Right lobe of liver (tissue), 4 donors: ENCODE measurements at regions not wholly inside any gene's neighbourhood (a gene's known extent, or its start where the extent isn't known, plus 50 kb on each side); places are given as distances from the start of the nearest gene placed in this dataset.

Experiments used
- CTCF ChIP-seq, 4 donors: fragments of 200-600 bp in 3 of 4; fragments of 450-650 bp in 1 of 4; IDR thresholded peaks; one replicate each; pipeline versions ENCODE4 v1.5.1 to v1.8.0; 2016 to 2022; ENCODE audit warnings: antibody characterized with exemption in 4 of 4, mild to moderate bottlenecking in 2 of 4
- POLR2A ChIP-seq: fragments of 450-650 bp; IDR thresholded peaks from one replicate; pipeline ENCODE4 v1.6.1; 2017; ENCODE audit warnings: antibody characterized with exemption, mild to moderate bottlenecking
- donor health status: DM: no; HTN: no; CAD: no.
- donor health status: DM: no; HTN: no; CAD: no.
- donor health status: DM: no; HTN: yes; CAD: no.

- TF ChIP-seq POLR2A, result no peak
- no peak for TF ChIP-seq CTCF (IDR thresholded peaks at IDR 0.05)
Measured at GRCh38 chr22:48873191-48873520, 954.5 kb downstream of the BRD1 start.
